Pancreas (tissue), 10 donors: ENCODE measurements at regions not wholly inside any gene's neighbourhood (a gene's known extent, or its start where the extent isn't known, plus 50 kb on each side); places are given as distances from the start of the nearest gene placed in this dataset.

Experiments used
- ATAC-seq, 4 donors: fragments of 200-7000 bp; cut with Tn5 transposase; one replicate each; pipeline versions ENCODE4 v1.8.0 to v1.9.1; 2020; ENCODE audit warnings: mild to moderate bottlenecking in 4 of 4, moderate library complexity in 4 of 4
- DNase-seq, 6 donors: peaks; one replicate each; pipeline ENCODE4 v3.0.0-alpha.2; 2020
- FAIRE-seq: peaks from 2 replicates; lab custom pipeline; 2012; peaks lifted over from hg19 to GRCh38; lab: Jason Lieb, UNC
- H3K27ac ChIP-seq, 4 donors: fragments of 200-600 bp; sonication (generic); 1 replicate in 3 of 4; 2 replicates in 1 of 4; pipeline versions ENCODE4 v1.5.0 to v1.8.0; 2020
- H3K27me3 ChIP-seq, 4 donors: fragments of 200-600 bp; one replicate each; pipeline ENCODE4 v1.8.0; 2021
- H3K36me3 ChIP-seq, 3 donors: fragments of 200-600 bp; sonication (generic) in 1 of 3; one replicate each; pipeline versions ENCODE4 v1.5.0 to v1.8.0; 2020 to 2021
- H3K4me1 ChIP-seq, 3 donors: fragments of 200-600 bp; one replicate each; pipeline ENCODE4 v1.8.0; 2021
- H3K4me3 ChIP-seq, 4 donors: fragments of 200-600 bp; sonication (generic) in 2 of 4; one replicate each; pipeline versions ENCODE4 v1.5.0 to v1.8.0; 2020 to 2021
- H3K9me3 ChIP-seq, 4 donors: fragments of 200-600 bp; one replicate each; pipeline ENCODE4 v1.8.0; 2021
- CTCF ChIP-seq, 4 donors: fragments of 200-600 bp; sonication (generic) in 3 of 4; IDR thresholded peaks; one replicate each; pipeline versions ENCODE4 v1.5.0 to v1.8.0; 2021; ENCODE audit warnings: antibody characterized with exemption in 4 of 4
- WGBS, 2 donors: extraction: QIAGEN DNeasy Blood & Tissue Kit; methylation state at CpG; one replicate each; pipeline ENCODE4 v1.1.7; 2013; 5-methylcytosine and 5-hydroxymethylcytosine counted together
- intact Hi-C, 3 donors: fragments of 100-400 bp; cut with DNase I; formaldehyde crosslinking; loops; one replicate each; pipeline versions ENCODE4 v1.11.1 to v1.14.2; 2022
- donor health status: healthy with polysubstance abuse.
- donor health status: DM: no; HTN: no; CAD: no; lungs with moderate emphysema.
- donor health status: DM: no; HTN: no; CAD: no.
- donor health status: control.
- donor health status: control.
- donor health status: Bipolar disorder and iron deficiency.
- donor health status: DM: yes; HTN: yes; CAD: no.
- donor health status: DM: no; HTN: no; CAD: no.
- donor health status: DM: no; HTN: no; CAD: no.
- donor health status: DM: yes; HTN: yes; CAD: no.

GRCh38 chr2:156908825-156909224 lies 348.7 kb upstream of the GALNT5 start:
- Histone ChIP-seq H3K27me3 (no peaks in the 10 kb centered on the region), H3K4me1 (no peaks in the 10 kb centered on the region), H3K36me3 (no peaks in the 10 kb centered on the region), H3K4me3 (no peak overlapping the region), H3K27ac (no peak overlapping the region), H3K9me3 (no peaks in the 10 kb centered on the region)
- 19 to 28% methylated on average over 1 of the region's 1 CpG for WGBS, 2 donors
- no peak for DNase-seq
- TF ChIP-seq CTCF (IDR thresholded peaks at IDR 0.05), result no peak
- intact Hi-C loops, result no loop called here
- FAIRE-seq, result no peak
- ATAC-seq, result no peak

- 55 to 70% methylated on average over 5 of the region's 5 CpGs for WGBS, 2 donors
- H3K27ac ChIP-seq, result no peak overlapping the region
- H3K4me1 ChIP-seq, result no peaks in the 10 kb centered on the region
- H3K4me3 ChIP-seq, result no peak overlapping the region
- H3K36me3 ChIP-seq, result no peaks in the 10 kb centered on the region
- no peak for TF ChIP-seq CTCF (IDR thresholded peaks at IDR 0.05)
- ATAC-seq (no peak), FAIRE-seq (no peak), DNase-seq (no peak)
- intact Hi-C loops, result no loop called here
- H3K9me3 ChIP-seq, result no peaks in the 10 kb centered on the region
- no peaks in the 10 kb centered on the region for H3K27me3 ChIP-seq
These were observed 347.5 kb upstream of the GALNT5 start for GRCh38 chr2:156909983-156910382.

- H3K27me3 ChIP-seq, result no peaks in the 10 kb centered on the region
- H3K27ac ChIP-seq, result no peak overlapping the region
- no peak for DNase-seq
- no peaks in the 10 kb centered on the region for H3K9me3 ChIP-seq
- no peak overlapping the region for H3K4me3 ChIP-seq
- no peak for ATAC-seq
- TF ChIP-seq CTCF (IDR thresholded peaks at IDR 0.05), result no peak
- H3K4me1 ChIP-seq, result no peaks in the 10 kb centered on the region
- H3K36me3 ChIP-seq, result no peaks in the 10 kb centered on the region
- intact Hi-C loops, result no loop called here
- no peak for FAIRE-seq
These were observed 342.2 kb upstream of the GALNT5 start for GRCh38 chr2:156915332-156915731.

- DNase-seq (no peak), ATAC-seq (no peak)
- 20 to 29% methylated on average over 1 of the region's 1 CpG for WGBS, 2 donors
These were observed 339.1 kb upstream of the GALNT5 start for GRCh38 chr2:156918410-156918809.

GRCh38 chr2:156930423-156930822 lies 327.1 kb upstream of the GALNT5 start:
- DNase-seq (no peak), FAIRE-seq (no peak), ATAC-seq (no peak)
- H3K27ac ChIP-seq, result no peak overlapping the region
- H3K4me3 ChIP-seq, result no peak overlapping the region
- intact Hi-C loops, result no loop called here
- WGBS, 2 donors, result 41 to 44% methylated on average over 2 of the region's 2 CpGs
- no peaks in the 10 kb centered on the region for H3K36me3 ChIP-seq
- no peaks in the 10 kb centered on the region for H3K4me1 ChIP-seq
- no peaks in the 10 kb centered on the region for H3K9me3 ChIP-seq
- TF ChIP-seq CTCF (IDR thresholded peaks at IDR 0.05), result no peak
- H3K27me3 ChIP-seq, result no peaks in the 10 kb centered on the region

More at GRCh38 chr2:156918410-156918809, 339.1 kb upstream of the GALNT5 start:
- Histone ChIP-seq H3K27ac (no peak overlapping the region), H3K4me3 (no peak overlapping the region), H3K4me1 (no peaks in the 10 kb centered on the region), H3K27me3 (no peaks in the 10 kb centered on the region), H3K36me3 (no peaks in the 10 kb centered on the region), H3K9me3 (no peaks in the 10 kb centered on the region)
- no peak for TF ChIP-seq CTCF (IDR thresholded peaks at IDR 0.05)
- no peak for FAIRE-seq
- intact Hi-C loops, result no loop called here
